ENCODE measurements at regions not wholly inside any gene's neighbourhood (a gene's known extent, or its start where the extent isn't known, plus 50 kb on each side); places are given as distances from the start of the nearest gene placed in this dataset.

- no peak for TF ChIP-seq CTCF (conservative IDR thresholded peaks at IDR 0.05; ENCODE audit: low read depth, low read length)
- no peak overlapping the region for H3K4me3 ChIP-seq (ENCODE audit: low read depth, low read length)
- DNase-seq (ENCODE audit: low read depth), result no peak
These were observed 460.4 kb upstream of the JARID2 start for GRCh38 chr6:14785493-14785790.

- no peak for DNase-seq (ENCODE audit: low read depth)
- no peak overlapping the region for H3K4me3 ChIP-seq (ENCODE audit: low read depth, low read length)
- no peak for TF ChIP-seq CTCF (conservative IDR thresholded peaks at IDR 0.05; ENCODE audit: low read depth, low read length)
These were observed 459.9 kb upstream of the JARID2 start for GRCh38 chr6:14786008-14786407.

- no peak for DNase-seq (ENCODE audit: low read depth)
- TF ChIP-seq CTCF (conservative IDR thresholded peaks at IDR 0.05; ENCODE audit: low read depth, low read length), result no peak
- H3K4me3 ChIP-seq (ENCODE audit: low read depth, low read length), result no peak overlapping the region
These were observed 459.4 kb upstream of the JARID2 start for GRCh38 chr6:14786455-14786854.

- no peak overlapping the region for H3K4me3 ChIP-seq (ENCODE audit: low read depth, low read length)
- DNase-seq (ENCODE audit: low read depth), result no peak
- TF ChIP-seq CTCF (conservative IDR thresholded peaks at IDR 0.05; ENCODE audit: low read depth, low read length), result no peak
These were observed 458.6 kb upstream of the JARID2 start for GRCh38 chr6:14787250-14787649.

- no peak for DNase-seq (ENCODE audit: low read depth)
- no peak for TF ChIP-seq CTCF (conservative IDR thresholded peaks at IDR 0.05; ENCODE audit: low read depth, low read length)
- no peak overlapping the region for H3K4me3 ChIP-seq (ENCODE audit: low read depth, low read length)
These were observed 458.2 kb upstream of the JARID2 start for GRCh38 chr6:14787677-14788076.

GRCh38 chr6:14789996-14790395 lies 455.9 kb upstream of the JARID2 start:
- no peak for DNase-seq (ENCODE audit: low read depth)
- TF ChIP-seq CTCF (conservative IDR thresholded peaks at IDR 0.05; ENCODE audit: low read depth, low read length), result no peak
- no peak overlapping the region for H3K4me3 ChIP-seq (ENCODE audit: low read depth, low read length)

- no peak for TF ChIP-seq CTCF (conservative IDR thresholded peaks at IDR 0.05; ENCODE audit: low read depth, low read length)
- no peak for DNase-seq (ENCODE audit: low read depth)
- H3K4me3 ChIP-seq (ENCODE audit: low read depth, low read length), result no peak overlapping the region
These were observed 454.9 kb upstream of the JARID2 start for GRCh38 chr6:14790976-14791375.

Data from epithelial cell of proximal tubule (primary cell).